ENCODE measurements at regions not wholly inside any gene's neighbourhood (a gene's known extent, or its start where the extent isn't known, plus 50 kb on each side); places are given as distances from the start of the nearest gene placed in this dataset.

- H3K9me3 ChIP-seq (ENCODE audit: insufficient read depth, low read length, severe bottlenecking): no peaks in the 10 kb centered on the region
- H3K4me3 ChIP-seq (ENCODE audit: low read depth in 1 of 2, low read length in 2 of 2): no peak overlapping the region
- DNase-seq: no peak
Observed at GRCh38 chr2:39487398-39488250, 50.5 kb upstream of the MAP4K3 start.

GRCh38 chr2:39488450-39488849, 51.4 kb upstream of the MAP4K3 start:
- ATAC-seq (ENCODE audit: insufficient read depth, low read depth): no peak
- H3K9ac ChIP-seq (ENCODE audit: low read depth, low read length): no peak overlapping the region
- H3K9me3 ChIP-seq (ENCODE audit: insufficient read depth, low read length, severe bottlenecking): no peaks in the 10 kb centered on the region
- H3K27me3 ChIP-seq (ENCODE audit: insufficient read depth, low read length, poor library complexity): no peaks in the 10 kb centered on the region
- no peak overlapping the region for H3K27ac ChIP-seq (ENCODE audit: low read length)
- H4K20me1 ChIP-seq (ENCODE audit: insufficient read depth, low read length): no peaks in the 10 kb centered on the region
- no peaks in the 10 kb centered on the region for H3K4me1 ChIP-seq (ENCODE audit: insufficient read depth, low read length)
- H2AFZ ChIP-seq (ENCODE audit: low read depth, low read length): no peak overlapping the region
- H3K4me3 ChIP-seq (ENCODE audit: low read depth in 1 of 2, low read length in 2 of 2): no peak overlapping the region
- TF ChIP-seq EZH2 (IDR thresholded peaks at IDR 0.05; ENCODE audit: borderline replicate concordance, low read depth, low read length, severe bottlenecking): no peak
- TF ChIP-seq CTCF (IDR thresholded peaks at IDR 0.05; ENCODE audit: borderline replicate concordance, extremely low read depth, low read length, poor library complexity, severe bottlenecking): no peak
- no peak for DNase-seq
- no peak overlapping the region for H3K4me2 ChIP-seq (ENCODE audit: insufficient read depth, low read length)
- H3K36me3 ChIP-seq (ENCODE audit: insufficient read depth, low read length): no peaks in the 10 kb centered on the region
- H3K79me2 ChIP-seq (ENCODE audit: insufficient read depth, low read length): no peaks in the 10 kb centered on the region

More at GRCh38 chr2:39487398-39488250, 50.5 kb upstream of the MAP4K3 start:
- Histone ChIP-seq H3K27me3 (ENCODE audit: insufficient read depth, low read length, poor library complexity) (no peaks in the 10 kb centered on the region), H3K4me2 (ENCODE audit: insufficient read depth, low read length) (no peak overlapping the region), H3K27ac (ENCODE audit: low read length) (no peak overlapping the region), H2AFZ (ENCODE audit: low read depth, low read length) (no peak overlapping the region), H3K9ac (ENCODE audit: low read depth, low read length) (no peak overlapping the region), H4K20me1 (ENCODE audit: insufficient read depth, low read length) (no peaks in the 10 kb centered on the region), H3K4me1 (ENCODE audit: insufficient read depth, low read length) (no peaks in the 10 kb centered on the region), H3K36me3 (ENCODE audit: insufficient read depth, low read length) (no peaks in the 10 kb centered on the region), H3K79me2 (ENCODE audit: insufficient read depth, low read length) (no peaks in the 10 kb centered on the region)
- TF ChIP-seq CTCF (IDR thresholded peaks at IDR 0.05; ENCODE audit: borderline replicate concordance, extremely low read depth, low read length, poor library complexity, severe bottlenecking) (no peak), EZH2 (IDR thresholded peaks at IDR 0.05; ENCODE audit: borderline replicate concordance, low read depth, low read length, severe bottlenecking) (no peak)
- ATAC-seq (ENCODE audit: insufficient read depth, low read depth): no peak

GRCh38 chr2:39490586-39490985, 53.5 kb upstream of the MAP4K3 start:
- TF ChIP-seq CTCF (IDR thresholded peaks at IDR 0.05; ENCODE audit: borderline replicate concordance, extremely low read depth, low read length, poor library complexity, severe bottlenecking) (no peak), EZH2 (IDR thresholded peaks at IDR 0.05; ENCODE audit: borderline replicate concordance, low read depth, low read length, severe bottlenecking) (no peak)
- H3K4me2 ChIP-seq (ENCODE audit: insufficient read depth, low read length): no peak overlapping the region

More at GRCh38 chr2:39490586-39490985, 53.5 kb upstream of the MAP4K3 start:
- no peaks in the 10 kb centered on the region for H3K36me3 ChIP-seq (ENCODE audit: insufficient read depth, low read length)
- H3K27me3 ChIP-seq (ENCODE audit: insufficient read depth, low read length, poor library complexity): no peaks in the 10 kb centered on the region
- DNase-seq (no peak), ATAC-seq (ENCODE audit: insufficient read depth, low read depth) (no peak)
- H3K79me2 ChIP-seq (ENCODE audit: insufficient read depth, low read length): no peaks in the 10 kb centered on the region
- no peak overlapping the region for H3K4me3 ChIP-seq (ENCODE audit: low read depth in 1 of 2, low read length in 2 of 2)
- H3K27ac ChIP-seq (ENCODE audit: low read length): no peak overlapping the region
- H4K20me1 ChIP-seq (ENCODE audit: insufficient read depth, low read length): no peaks in the 10 kb centered on the region
- H3K4me1 ChIP-seq (ENCODE audit: insufficient read depth, low read length): no peaks in the 10 kb centered on the region
- no peaks in the 10 kb centered on the region for H3K9me3 ChIP-seq (ENCODE audit: insufficient read depth, low read length, severe bottlenecking)
- H2AFZ ChIP-seq (ENCODE audit: low read depth, low read length): no peak overlapping the region
- H3K9ac ChIP-seq (ENCODE audit: low read depth, low read length): no peak overlapping the region

Data from DND-41 (cell line).